HG02981 (cell line): ENCODE measurements at regions not wholly inside any gene's neighbourhood (a gene's known extent, or its start where the extent isn't known, plus 50 kb on each side); places are given as distances from the start of the nearest gene placed in this dataset.
"Not testable (repeated sequence)": the region's sequence is repeated elsewhere in the genome, so short reads cannot be mapped to it uniquely, and the experiment has no call there.

Experiments used
- ATAC-seq: cut with Tn5 transposase; IDR thresholded peaks from one replicate; pipeline ENCODE4 v1.9.1; 2021; ENCODE audit warnings: mild to moderate bottlenecking, moderate library complexity; ENCODE audit not compliant: unreplicated experiment

- no peak for ATAC-seq
These were observed 155.0 kb upstream of the SEMA3C start for GRCh38 chr7:81073931-81074251.

- ATAC-seq = no peak
These were observed 152.1 kb upstream of the SEMA3C start for GRCh38 chr7:81070956-81071355.

- no peak for ATAC-seq
These were observed 147.9 kb upstream of the SEMA3C start for GRCh38 chr7:81066797-81067196.

- ATAC-seq = no peak
These were observed 145.6 kb upstream of the SEMA3C start for GRCh38 chr7:81064426-81064825.

GRCh38 chr7:81062755-81063154, 143.9 kb upstream of the SEMA3C start:
- no peak for ATAC-seq

- not testable (repeated sequence) for ATAC-seq
These were observed 138.6 kb upstream of the SEMA3C start for GRCh38 chr7:81057469-81057868.

GRCh38 chr7:81053623-81054022, 134.8 kb upstream of the SEMA3C start:
- no peak for ATAC-seq

GRCh38 chr7:81051811-81052413, 133.1 kb upstream of the SEMA3C start:
- no peak for ATAC-seq

GRCh38 chr7:81045491-81046030, 126.7 kb upstream of the SEMA3C start:
- ATAC-seq = no peak

- not testable (repeated sequence) for ATAC-seq
These were observed 123.8 kb upstream of the SEMA3C start for GRCh38 chr7:81042646-81043045.

GRCh38 chr7:81040496-81040895, 121.6 kb upstream of the SEMA3C start:
- no peak for ATAC-seq

GRCh38 chr7:81036871-81037270, 118.0 kb upstream of the SEMA3C start:
- no peak for ATAC-seq

- ATAC-seq = no peak
These were observed 117.2 kb upstream of the SEMA3C start for GRCh38 chr7:81036057-81036456.

- ATAC-seq = no peak
These were observed 113.1 kb upstream of the SEMA3C start for GRCh38 chr7:81031996-81032395.

GRCh38 chr7:81031243-81031642, 112.4 kb upstream of the SEMA3C start:
- ATAC-seq = no peak

GRCh38 chr7:81030472-81030871, 111.6 kb upstream of the SEMA3C start:
- ATAC-seq = no peak

- no peak for ATAC-seq
These were observed 110.7 kb upstream of the SEMA3C start for GRCh38 chr7:81029511-81029910.

- ATAC-seq = no peak
These were observed 106.5 kb upstream of the SEMA3C start for GRCh38 chr7:81025360-81025759.

GRCh38 chr7:81014908-81015307, 96.1 kb upstream of the SEMA3C start:
- no peak for ATAC-seq

GRCh38 chr7:81014266-81014665, 95.4 kb upstream of the SEMA3C start:
- no peak for ATAC-seq

- ATAC-seq = no peak
These were observed 94.4 kb upstream of the SEMA3C start for GRCh38 chr7:81013083-81013817.

GRCh38 chr7:81008901-81009300, 90.0 kb upstream of the SEMA3C start:
- ATAC-seq = no peak

- ATAC-seq = no peak
These were observed 88.2 kb upstream of the SEMA3C start for GRCh38 chr7:81007051-81007450.
